ENCODE measurements at regions not wholly inside any gene's neighbourhood (a gene's known extent, or its start where the extent isn't known, plus 50 kb on each side); places are given as distances from the start of the nearest gene placed in this dataset.
"Not testable (repeated sequence)": the region's sequence is repeated elsewhere in the genome, so short reads cannot be mapped to it uniquely, and the experiment has no call there.

GRCh38 chr6:133136177-133136880 lies 104.8 kb upstream of the EYA4 start:
- TF ChIP-seq CTCF (IDR thresholded peaks at IDR 0.05), result no peak
- Histone ChIP-seq H3K4me3 (no peak overlapping the region), H3K27ac (no peak overlapping the region)
- no peak for DNase-seq (ENCODE audit: low spot score)

GRCh38 chr6:133147470-133148184 lies 93.5 kb upstream of the EYA4 start:
- not testable (repeated sequence) for DNase-seq (ENCODE audit: low spot score); H3K27ac ChIP-seq; H3K4me3 ChIP-seq

GRCh38 chr6:133156689-133157088 lies 84.5 kb upstream of the EYA4 start:
- H3K4me3 ChIP-seq, result no peak overlapping the region
- TF ChIP-seq CTCF (IDR thresholded peaks at IDR 0.05), result no peak
- H3K27ac ChIP-seq, result no peak overlapping the region
- DNase-seq (ENCODE audit: low spot score), result no peak

- DNase-seq (ENCODE audit: low spot score), result no peak
- Histone ChIP-seq H3K4me3 (no peak overlapping the region), H3K27ac (no peak overlapping the region)
- TF ChIP-seq CTCF (IDR thresholded peaks at IDR 0.05), result no peak
Measured at GRCh38 chr6:133157995-133158394, 83.2 kb upstream of the EYA4 start.

- Histone ChIP-seq H3K4me3 (no peak overlapping the region), H3K27ac (no peak overlapping the region)
- DNase-seq (ENCODE audit: low spot score), result no peak
- no peak for TF ChIP-seq CTCF (IDR thresholded peaks at IDR 0.05)
Measured at GRCh38 chr6:133159255-133159795, 81.8 kb upstream of the EYA4 start.

GRCh38 chr6:133160536-133160935 lies 80.6 kb upstream of the EYA4 start:
- no peak for TF ChIP-seq CTCF (IDR thresholded peaks at IDR 0.05)
- Histone ChIP-seq H3K27ac (no peak overlapping the region), H3K4me3 (no peak overlapping the region)
- DNase-seq (ENCODE audit: low spot score), result no peak

- H3K27ac ChIP-seq, result no peak overlapping the region
- TF ChIP-seq CTCF (IDR thresholded peaks at IDR 0.05), result no peak
- no peak for DNase-seq (ENCODE audit: low spot score)
- no peak overlapping the region for H3K4me3 ChIP-seq
Measured at GRCh38 chr6:133165235-133165634, 75.9 kb upstream of the EYA4 start.

Measured in coronary artery (tissue), 2 donors.